GM18873 (cell line): ENCODE measurements at regions not wholly inside any gene's neighbourhood (a gene's known extent, or its start where the extent isn't known, plus 50 kb on each side); places are given as distances from the start of the nearest gene placed in this dataset.

Experiments used
- ATAC-seq: cut with Tn5 transposase; IDR thresholded peaks from one replicate; pipeline ENCODE4 v1.9.1; 2021; ENCODE audit warnings: mild to moderate bottlenecking, moderate library complexity, moderate number of reproducible peaks; ENCODE audit not compliant: unreplicated experiment, low FRiP score

- no peak for ATAC-seq
Measured at GRCh38 chr18:78687736-78688135, 291.9 kb upstream of the SALL3 start.

- no peak for ATAC-seq
Measured at GRCh38 chr18:78688249-78688648, 291.4 kb upstream of the SALL3 start.

- no peak for ATAC-seq
Measured at GRCh38 chr18:78688916-78689315, 290.7 kb upstream of the SALL3 start.

- ATAC-seq = no peak
Measured at GRCh38 chr18:78689606-78690005, 290.0 kb upstream of the SALL3 start.

GRCh38 chr18:78692105-78692504, 287.5 kb upstream of the SALL3 start:
- ATAC-seq = no peak

GRCh38 chr18:78693429-78693828, 286.2 kb upstream of the SALL3 start:
- ATAC-seq = no peak

GRCh38 chr18:78696698-78697435, 282.8 kb upstream of the SALL3 start:
- ATAC-seq = no peak

GRCh38 chr18:78697446-78697845, 282.2 kb upstream of the SALL3 start:
- no peak for ATAC-seq

- no peak for ATAC-seq
Measured at GRCh38 chr18:78698914-78699313, 280.7 kb upstream of the SALL3 start.

GRCh38 chr18:78699499-78699898, 280.1 kb upstream of the SALL3 start:
- no peak for ATAC-seq

GRCh38 chr18:78701771-78702396, 277.7 kb upstream of the SALL3 start:
- ATAC-seq = no peak

GRCh38 chr18:78703291-78703690, 276.3 kb upstream of the SALL3 start:
- no peak for ATAC-seq

GRCh38 chr18:78704971-78705461, 274.6 kb upstream of the SALL3 start:
- ATAC-seq = no peak

- ATAC-seq = no peak
Measured at GRCh38 chr18:78709261-78709809, 270.3 kb upstream of the SALL3 start.

GRCh38 chr18:78711316-78711715, 268.3 kb upstream of the SALL3 start:
- ATAC-seq = no peak

- no peak for ATAC-seq
Measured at GRCh38 chr18:78711971-78712370, 267.6 kb upstream of the SALL3 start.

- ATAC-seq = no peak
Measured at GRCh38 chr18:78713069-78713468, 266.5 kb upstream of the SALL3 start.

- ATAC-seq = no peak
Measured at GRCh38 chr18:78713726-78714125, 265.9 kb upstream of the SALL3 start.

- ATAC-seq = no peak
Measured at GRCh38 chr18:78716022-78716421, 263.6 kb upstream of the SALL3 start.

GRCh38 chr18:78716581-78716980, 263.0 kb upstream of the SALL3 start:
- ATAC-seq = no peak

GRCh38 chr18:78717051-78717765, 262.4 kb upstream of the SALL3 start:
- ATAC-seq = no peak
